ENCODE measurements at regions not wholly inside any gene's neighbourhood (a gene's known extent, or its start where the extent isn't known, plus 50 kb on each side); places are given as distances from the start of the nearest gene placed in this dataset.

DNA sequence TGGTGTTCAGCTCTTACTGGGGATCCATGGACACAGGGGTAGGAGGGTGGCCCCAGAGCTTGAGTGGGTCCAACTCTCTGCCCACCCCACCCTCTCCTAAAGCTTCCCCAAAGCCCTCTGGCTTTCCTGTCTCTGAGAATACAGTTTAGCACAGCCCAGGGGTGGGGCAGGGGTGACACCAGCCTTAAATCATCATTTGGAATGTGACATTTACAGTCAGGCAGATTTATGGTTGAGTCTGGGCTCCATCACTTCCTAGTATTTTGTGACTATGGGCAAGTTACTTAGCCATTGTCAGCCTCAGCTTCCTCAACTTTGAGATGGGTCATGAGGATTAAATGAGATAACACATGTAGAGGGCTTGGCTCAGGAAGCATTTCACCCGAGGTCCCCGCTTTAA, 193.1 kb upstream of the IRX6 start:
- ChIA-PET POLR2A (no interaction called here), CTCF (interaction anchor here (1.5 kb wide), 1 partner anchor 10 kb away, joined by 6 read pairs; no protein-coding TSS in a partner anchor)
- Histone ChIP-seq H3F3A (replicated peaks; ENCODE audit: insufficient read depth) (no peaks in the 10 kb centered on the region), H3K27ac (ENCODE audit: low read depth in 2 of 2, low read length in 1 of 2) (no peak overlapping the region), H3K4me3 (ENCODE audit: low read depth in 2 of 2, low read length in 1 of 2) (no peak overlapping the region), H3K9me3 (no peaks in the 10 kb centered on the region), H3K4me1 (ENCODE audit: control insufficient read depth in 1 of 2, insufficient read depth in 2 of 2, low read depth in 1 of 2, low read length in 1 of 2) (peaks cover 0 to 16% of the 10 kb centered on the region in 2 experiments; a peak in 1 of 4 replicates), H3K9ac (no peak overlapping the region), H4K20me1 (ENCODE audit: insufficient read depth) (no peaks in the 10 kb centered on the region), H3K36me3 (replicated peaks in 1 of 2; ENCODE audit: control insufficient read depth in 1 of 2, insufficient read depth in 2 of 2, low read length in 1 of 2) (no peaks in the 10 kb centered on the region), H3K27me3 (ENCODE audit: insufficient read depth) (no peaks in the 10 kb centered on the region), H3K9me2 (no peaks in the 10 kb centered on the region), H3K79me2 (ENCODE audit: insufficient read depth) (no peaks in the 10 kb centered on the region), H2AFZ (ENCODE audit: low read depth) (no peak overlapping the region), H3K4me2 (no peak overlapping the region)
- DNase-seq: no peak
- TF ChIP-seq, protein P1, sequence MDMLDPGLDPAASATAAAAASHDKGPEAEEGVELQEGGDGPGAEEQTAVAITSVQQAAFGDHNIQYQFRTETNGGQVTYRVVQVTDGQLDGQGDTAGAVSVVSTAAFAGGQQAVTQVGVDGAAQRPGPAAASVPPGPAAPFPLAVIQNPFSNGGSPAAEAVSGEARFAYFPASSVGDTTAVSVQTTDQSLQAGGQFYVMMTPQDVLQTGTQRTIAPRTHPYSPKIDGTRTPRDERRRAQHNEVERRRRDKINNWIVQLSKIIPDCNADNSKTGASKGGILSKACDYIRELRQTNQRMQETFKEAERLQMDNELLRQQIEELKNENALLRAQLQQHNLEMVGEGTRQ (IDR thresholded peaks at IDR 0.05; ENCODE audit: borderline replicate concordance, low read depth, low read length): no peak
- TF ChIP-seq JUND (IDR thresholded peaks at IDR 0.05) (no peak), GATA2 (CRISPR knock-in tag; IDR thresholded peaks at IDR 0.05) (no peak), TCF12 (IDR thresholded peaks at IDR 0.05) (no peak), FOSL2 (IDR thresholded peaks at IDR 0.05; ENCODE audit: borderline replicate concordance, low read depth) (no peak), CHD2 (IDR thresholded peaks at IDR 0.05; ENCODE audit: low read length, partially characterized antibody) (no peak), SMC3 (IDR thresholded peaks at IDR 0.05; ENCODE audit: low read depth, low read length) (no peak), EP300 (IDR thresholded peaks at IDR 0.05; ENCODE audit: borderline replicate concordance in 1 of 2, low read depth in 1 of 2, low read length in 1 of 2) (no peak)
- 47% methylated on average over 2 of the region's 2 CpGs for WGBS (ENCODE audit: low lambda C conversion rate)

DNA sequence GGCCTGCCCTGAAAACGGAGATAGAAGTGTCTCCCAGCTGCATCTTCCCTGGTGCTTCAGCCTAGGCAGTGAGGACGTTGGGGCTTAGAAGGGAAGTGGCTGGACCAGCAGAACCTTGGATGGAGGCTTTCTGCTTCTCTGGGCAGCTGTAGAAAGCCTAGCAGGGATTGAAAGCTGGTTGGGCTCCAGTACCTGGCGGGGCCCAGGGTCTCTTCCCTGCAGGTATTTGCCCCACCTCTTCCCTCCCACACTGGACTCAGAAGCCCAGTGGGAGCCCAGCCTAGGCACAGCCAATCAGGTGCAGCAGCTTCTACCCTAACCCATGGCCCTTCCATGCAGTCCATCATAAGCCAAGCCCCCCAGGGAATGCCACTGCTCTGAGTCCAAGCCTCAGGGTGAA, 190.3 kb upstream of the IRX6 start:
- TF ChIP-seq JUND (IDR thresholded peaks at IDR 0.05): no peak
- TF ChIP-seq FOXM1 (IDR thresholded peaks at IDR 0.05; ENCODE audit: low read depth): no peak
- TF ChIP-seq GABPA (IDR thresholded peaks at IDR 0.05; ENCODE audit: low read depth): no peak
- no peak for TF ChIP-seq POLR2AphosphoS5 (IDR thresholded peaks at IDR 0.05; ENCODE audit: low read depth, low read length)
- TF ChIP-seq TAF1 (IDR thresholded peaks at IDR 0.05; ENCODE audit: borderline replicate concordance, low read depth, low read length): no peak
- TF ChIP-seq, protein P2, sequence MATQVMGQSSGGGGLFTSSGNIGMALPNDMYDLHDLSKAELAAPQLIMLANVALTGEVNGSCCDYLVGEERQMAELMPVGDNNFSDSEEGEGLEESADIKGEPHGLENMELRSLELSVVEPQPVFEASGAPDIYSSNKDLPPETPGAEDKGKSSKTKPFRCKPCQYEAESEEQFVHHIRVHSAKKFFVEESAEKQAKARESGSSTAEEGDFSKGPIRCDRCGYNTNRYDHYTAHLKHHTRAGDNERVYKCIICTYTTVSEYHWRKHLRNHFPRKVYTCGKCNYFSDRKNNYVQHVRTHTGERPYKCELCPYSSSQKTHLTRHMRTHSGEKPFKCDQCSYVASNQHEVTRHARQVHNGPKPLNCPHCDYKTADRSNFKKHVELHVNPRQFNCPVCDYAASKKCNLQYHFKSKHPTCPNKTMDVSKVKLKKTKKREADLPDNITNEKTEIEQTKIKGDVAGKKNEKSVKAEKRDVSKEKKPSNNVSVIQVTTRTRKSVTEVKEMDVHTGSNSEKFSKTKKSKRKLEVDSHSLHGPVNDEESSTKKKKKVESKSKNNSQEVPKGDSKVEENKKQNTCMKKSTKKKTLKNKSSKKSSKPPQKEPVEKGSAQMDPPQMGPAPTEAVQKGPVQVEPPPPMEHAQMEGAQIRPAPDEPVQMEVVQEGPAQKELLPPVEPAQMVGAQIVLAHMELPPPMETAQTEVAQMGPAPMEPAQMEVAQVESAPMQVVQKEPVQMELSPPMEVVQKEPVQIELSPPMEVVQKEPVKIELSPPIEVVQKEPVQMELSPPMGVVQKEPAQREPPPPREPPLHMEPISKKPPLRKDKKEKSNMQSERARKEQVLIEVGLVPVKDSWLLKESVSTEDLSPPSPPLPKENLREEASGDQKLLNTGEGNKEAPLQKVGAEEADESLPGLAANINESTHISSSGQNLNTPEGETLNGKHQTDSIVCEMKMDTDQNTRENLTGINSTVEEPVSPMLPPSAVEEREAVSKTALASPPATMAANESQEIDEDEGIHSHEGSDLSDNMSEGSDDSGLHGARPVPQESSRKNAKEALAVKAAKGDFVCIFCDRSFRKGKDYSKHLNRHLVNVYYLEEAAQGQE (IDR thresholded peaks at IDR 0.05; ENCODE audit: low read depth, low read length): no peak
- TF ChIP-seq EZH2phosphoT487 (IDR thresholded peaks at IDR 0.05; ENCODE audit: borderline replicate concordance, low read depth): no peak
- TF ChIP-seq, protein P3, sequence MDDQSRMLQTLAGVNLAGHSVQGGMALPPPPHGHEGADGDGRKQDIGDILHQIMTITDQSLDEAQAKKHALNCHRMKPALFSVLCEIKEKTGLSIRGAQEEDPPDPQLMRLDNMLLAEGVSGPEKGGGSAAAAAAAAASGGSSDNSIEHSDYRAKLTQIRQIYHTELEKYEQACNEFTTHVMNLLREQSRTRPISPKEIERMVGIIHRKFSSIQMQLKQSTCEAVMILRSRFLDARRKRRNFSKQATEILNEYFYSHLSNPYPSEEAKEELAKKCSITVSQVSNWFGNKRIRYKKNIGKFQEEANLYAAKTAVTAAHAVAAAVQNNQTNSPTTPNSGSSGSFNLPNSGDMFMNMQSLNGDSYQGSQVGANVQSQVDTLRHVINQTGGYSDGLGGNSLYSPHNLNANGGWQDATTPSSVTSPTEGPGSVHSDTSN (IDR thresholded peaks at IDR 0.05): no peak
- TF ChIP-seq FOSL2 (IDR thresholded peaks at IDR 0.05; ENCODE audit: borderline replicate concordance, low read depth): no peak
- TF ChIP-seq, protein P4, sequence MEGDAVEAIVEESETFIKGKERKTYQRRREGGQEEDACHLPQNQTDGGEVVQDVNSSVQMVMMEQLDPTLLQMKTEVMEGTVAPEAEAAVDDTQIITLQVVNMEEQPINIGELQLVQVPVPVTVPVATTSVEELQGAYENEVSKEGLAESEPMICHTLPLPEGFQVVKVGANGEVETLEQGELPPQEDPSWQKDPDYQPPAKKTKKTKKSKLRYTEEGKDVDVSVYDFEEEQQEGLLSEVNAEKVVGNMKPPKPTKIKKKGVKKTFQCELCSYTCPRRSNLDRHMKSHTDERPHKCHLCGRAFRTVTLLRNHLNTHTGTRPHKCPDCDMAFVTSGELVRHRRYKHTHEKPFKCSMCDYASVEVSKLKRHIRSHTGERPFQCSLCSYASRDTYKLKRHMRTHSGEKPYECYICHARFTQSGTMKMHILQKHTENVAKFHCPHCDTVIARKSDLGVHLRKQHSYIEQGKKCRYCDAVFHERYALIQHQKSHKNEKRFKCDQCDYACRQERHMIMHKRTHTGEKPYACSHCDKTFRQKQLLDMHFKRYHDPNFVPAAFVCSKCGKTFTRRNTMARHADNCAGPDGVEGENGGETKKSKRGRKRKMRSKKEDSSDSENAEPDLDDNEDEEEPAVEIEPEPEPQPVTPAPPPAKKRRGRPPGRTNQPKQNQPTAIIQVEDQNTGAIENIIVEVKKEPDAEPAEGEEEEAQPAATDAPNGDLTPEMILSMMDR (IDR thresholded peaks at IDR 0.05): no peak
- ChIA-PET POLR2A (no interaction called here), CTCF (interaction anchor here (1.0 to 1.1 kb wide), 2 partner anchors 14 to 190 kb away, joined by 4 to 5 read pairs; partner anchors contain the start of gene IRX6)
- Histone ChIP-seq H4K20me1 (ENCODE audit: insufficient read depth) (no peaks in the 10 kb centered on the region), H3K79me2 (ENCODE audit: insufficient read depth) (no peaks in the 10 kb centered on the region), H3K4me1 (ENCODE audit: control insufficient read depth in 1 of 2, insufficient read depth in 2 of 2, low read depth in 1 of 2, low read length in 1 of 2) (peaks cover 0 to 19% of the 10 kb centered on the region in 2 experiments; a peak in 1 of 4 replicates), H3K4me2 (no peak overlapping the region), H3K27ac (ENCODE audit: low read depth in 2 of 2, low read length in 1 of 2) (no peak overlapping the region), H3F3A (replicated peaks; ENCODE audit: insufficient read depth) (no peaks in the 10 kb centered on the region), H3K9me3 (no peaks in the 10 kb centered on the region), H3K36me3 (replicated peaks in 1 of 2; ENCODE audit: control insufficient read depth in 1 of 2, insufficient read depth in 2 of 2, low read length in 1 of 2) (no peaks in the 10 kb centered on the region), H2AFZ (ENCODE audit: low read depth) (no peak overlapping the region), H3K9me2 (no peaks in the 10 kb centered on the region), H3K4me3 (ENCODE audit: low read depth in 2 of 2, low read length in 1 of 2) (no peak overlapping the region), H3K27me3 (ENCODE audit: insufficient read depth) (no peaks in the 10 kb centered on the region), H3K9ac (no peak overlapping the region)
- 9% methylated on average over 3 of the region's 3 CpGs for WGBS (ENCODE audit: low lambda C conversion rate)
- no peak for DNase-seq

Measured in SK-N-SH (cell line).